DOHH2 (cell line): ENCODE measurements at regions not wholly inside any gene's neighbourhood (a gene's known extent, or its start where the extent isn't known, plus 50 kb on each side); places are given as distances from the start of the nearest gene placed in this dataset.

ENCODE experiments used
- H3F3A ChIP-seq: fragments of 200-600 bp; sonication (generic), shearing (Covaris generic); 2 replicates; pipeline ENCODE4 v1.6.0; 2016; ENCODE audit warnings: antibody characterized with exemption, mild to moderate bottlenecking; ENCODE audit not compliant: control insufficient read depth, insufficient read depth
- H3K27ac ChIP-seq: fragments of 200-600 bp; sonication (generic); 2 replicates; pipeline ENCODE4 v1.5.1; 2014; ENCODE audit warnings: low read depth, mild to moderate bottlenecking, low read length, moderate library complexity
- H3K27me3 ChIP-seq: fragments of 200-600 bp; sonication (generic); 2 replicates; pipeline ENCODE4 v1.6.1; 2014; ENCODE audit warnings: mild to moderate bottlenecking, low read length, mixed read lengths; ENCODE audit not compliant: control insufficient read depth
- H3K36me3 ChIP-seq: fragments of 200-600 bp; sonication (generic); 2 replicates; pipeline ENCODE4 v1.6.1; 2014; ENCODE audit warnings: mild to moderate bottlenecking, low read length, moderate library complexity, mixed read lengths; ENCODE audit not compliant: control insufficient read depth
- H3K4me1 ChIP-seq: fragments of 200-600 bp; sonication (generic); 2 replicates; pipeline ENCODE4 v1.6.1; 2014; ENCODE audit warnings: mild to moderate bottlenecking, low read length, mixed read lengths; ENCODE audit not compliant: control insufficient read depth
- H3K4me2 ChIP-seq: fragments of 200-600 bp; sonication (generic); 2 replicates; pipeline ENCODE4 v1.6.0; 2014; ENCODE audit warnings: mild to moderate bottlenecking, low read length, moderate library complexity
- H3K4me3 ChIP-seq: fragments of 200-600 bp; sonication (generic); 2 replicates; pipeline ENCODE4 v1.5.1; 2014; ENCODE audit warnings: mild to moderate bottlenecking, low read length, mixed read lengths
- H3K79me2 ChIP-seq: fragments of 200-600 bp; sonication (generic); 2 replicates; pipeline ENCODE4 v1.6.1; 2014; ENCODE audit warnings: mild to moderate bottlenecking, low read length, mixed read lengths; ENCODE audit not compliant: control insufficient read depth
- H3K9me2 ChIP-seq: fragments of 200-600 bp; sonication (generic); replicated peaks from 2 replicates; pipeline ENCODE4 v1.6.1; 2014; ENCODE audit warnings: mild to moderate bottlenecking, low read length, mixed read lengths; ENCODE audit not compliant: control insufficient read depth
- H3K9me3 ChIP-seq: fragments of 200-600 bp; sonication (generic); 2 replicates; pipeline ENCODE4 v1.6.1; 2014; ENCODE audit warnings: antibody characterized with exemption, low read length, mixed read lengths; ENCODE audit not compliant: control insufficient read depth, insufficient read depth
- H4K20me1 ChIP-seq: fragments of 200-600 bp; sonication (generic); 2 replicates; pipeline ENCODE4 v1.6.0; 2014; ENCODE audit warnings: low read depth, mild to moderate bottlenecking, antibody characterized with exemption, low read length, moderate library complexity; ENCODE audit not compliant: control insufficient read depth, insufficient read depth
- CTCF ChIP-seq: fragments of 200-600 bp; sonication (generic); IDR thresholded peaks from one replicate; pipeline ENCODE4 v1.5.1; 2014; ENCODE audit warnings: antibody characterized with exemption, mild to moderate bottlenecking, low read depth, low read length; ENCODE audit not compliant: poor library complexity, severe bottlenecking
- EZH2phosphoT487 ChIP-seq: fragments of 200-600 bp; sonication (generic); IDR thresholded peaks from 2 replicates; pipeline ENCODE4 v1.6.1; 2017; ENCODE audit warnings: borderline replicate concordance, mild to moderate bottlenecking, antibody characterized with exemption, low read length, moderate library complexity, mixed read lengths

- no peaks in the 10 kb centered on the region for H4K20me1 ChIP-seq
- H3K36me3 ChIP-seq: no peaks in the 10 kb centered on the region
- H3K4me2 ChIP-seq: no peak overlapping the region
- H3K27ac ChIP-seq: no peak overlapping the region
- H3K79me2 ChIP-seq: no peaks in the 10 kb centered on the region
- no peaks in the 10 kb centered on the region for H3K27me3 ChIP-seq
- H3F3A ChIP-seq: no peaks in the 10 kb centered on the region
- TF ChIP-seq CTCF (no peak), EZH2phosphoT487 (no peak)
- H3K4me3 ChIP-seq: no peak overlapping the region
- no peaks in the 10 kb centered on the region for H3K9me2 ChIP-seq
- no peaks in the 10 kb centered on the region for H3K4me1 ChIP-seq
- H3K9me3 ChIP-seq: no peaks in the 10 kb centered on the region
Observed at GRCh38 chr13:21761770-21762169, 90.9 kb downstream of the FGF9 start.

GRCh38 chr13:21762512-21762911 lies 91.6 kb downstream of the FGF9 start:
- no peaks in the 10 kb centered on the region for H3K79me2 ChIP-seq
- no peak overlapping the region for H3K4me2 ChIP-seq
- no peaks in the 10 kb centered on the region for H3K27me3 ChIP-seq
- H3K9me3 ChIP-seq: no peaks in the 10 kb centered on the region
- H3K36me3 ChIP-seq: no peaks in the 10 kb centered on the region
- no peaks in the 10 kb centered on the region for H3K9me2 ChIP-seq
- no peak overlapping the region for H3K27ac ChIP-seq
- H3K4me1 ChIP-seq: no peaks in the 10 kb centered on the region
- H3F3A ChIP-seq: no peaks in the 10 kb centered on the region
- TF ChIP-seq CTCF: no peak
- no peak for TF ChIP-seq EZH2phosphoT487
- H3K4me3 ChIP-seq: no peak overlapping the region
- no peaks in the 10 kb centered on the region for H4K20me1 ChIP-seq

DNA sequence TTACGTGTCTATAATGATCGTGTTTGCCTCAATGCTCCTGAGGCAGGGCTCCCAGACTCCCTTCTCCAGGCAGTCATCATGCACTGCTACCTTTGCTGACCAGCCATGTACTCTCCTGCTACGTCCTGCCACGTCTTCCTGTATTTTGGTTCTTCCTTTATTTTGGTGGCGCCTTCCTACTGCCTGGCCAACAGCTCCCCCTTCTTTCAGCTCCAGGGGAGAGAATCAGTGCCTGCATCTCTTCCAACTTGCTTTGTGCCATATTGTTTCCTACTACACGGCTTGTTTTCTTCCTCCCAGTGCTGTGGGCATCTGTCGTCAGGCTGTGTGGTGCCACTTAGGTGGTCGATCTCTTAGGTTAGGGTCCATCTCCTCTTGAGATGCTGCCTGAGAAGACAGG lies 96.2 kb downstream of the FGF9 start:
- Histone ChIP-seq H3K9me2 (no peaks in the 10 kb centered on the region), H3K9me3 (no peaks in the 10 kb centered on the region), H3K4me1 (no peaks in the 10 kb centered on the region), H3K27me3 (no peaks in the 10 kb centered on the region), H3K27ac (no peak overlapping the region), H4K20me1 (no peaks in the 10 kb centered on the region), H3F3A (no peaks in the 10 kb centered on the region), H3K36me3 (no peaks in the 10 kb centered on the region), H3K79me2 (no peaks in the 10 kb centered on the region), H3K4me3 (no peak overlapping the region), H3K4me2 (no peak overlapping the region)
- TF ChIP-seq EZH2phosphoT487 (no peak), CTCF (no peak)

- Histone ChIP-seq H3K4me1 (no peaks in the 10 kb centered on the region), H3K79me2 (no peaks in the 10 kb centered on the region), H3K27me3 (no peaks in the 10 kb centered on the region), H4K20me1 (no peaks in the 10 kb centered on the region), H3K4me2 (no peak overlapping the region), H3K36me3 (no peaks in the 10 kb centered on the region), H3K9me2 (no peaks in the 10 kb centered on the region), H3F3A (no peaks in the 10 kb centered on the region), H3K9me3 (no peaks in the 10 kb centered on the region), H3K27ac (no peak overlapping the region), H3K4me3 (no peak overlapping the region)
- TF ChIP-seq EZH2phosphoT487 (no peak), CTCF (no peak)
Observed at GRCh38 chr13:21771075-21771474, 100.2 kb downstream of the FGF9 start.
